ENCODE measurements at regions not wholly inside any gene's neighbourhood (a gene's known extent, or its start where the extent isn't known, plus 50 kb on each side); places are given as distances from the start of the nearest gene placed in this dataset.

- TF ChIP-seq CTCF (IDR thresholded peaks at IDR 0.05) = no peak
- TF ChIP-seq POLR2A (IDR thresholded peaks at IDR 0.05) = no peak
- TF ChIP-seq EP300 (IDR thresholded peaks at IDR 0.05) = no peak
These were observed 212.6 kb upstream of the MOCS1 start for GRCh38 chr6:40146902-40147301.

Measured in sigmoid colon (tissue), 4 donors.